ENCODE measurements at regions not wholly inside any gene's neighbourhood (a gene's known extent, or its start where the extent isn't known, plus 50 kb on each side); places are given as distances from the start of the nearest gene placed in this dataset.

DNA sequence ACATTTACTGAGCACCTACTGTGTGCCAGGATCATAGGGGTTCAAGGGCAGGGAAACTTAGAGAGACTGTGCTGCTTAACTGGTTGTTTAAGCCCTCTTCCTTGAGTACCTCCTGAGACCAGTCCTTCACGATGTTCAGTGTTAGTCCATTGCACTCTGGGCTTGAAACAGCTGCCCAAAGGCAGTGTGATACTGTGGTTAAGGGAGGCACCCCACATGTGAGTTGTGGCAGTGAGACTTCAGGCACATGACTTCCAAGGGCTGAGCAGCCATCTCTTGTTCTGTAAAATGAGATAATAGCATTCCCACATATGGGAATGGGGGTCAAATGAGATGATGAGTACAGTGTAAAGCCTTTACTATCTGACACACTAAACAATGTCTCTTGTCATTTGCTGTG, 75.1 kb downstream of the LINGO1 start:
- no peaks in the 10 kb centered on the region for H3K36me3 ChIP-seq (ENCODE audit: insufficient read depth, low read length)
- TF ChIP-seq EZH2 (IDR thresholded peaks at IDR 0.05) (no peak), FOXP2 (optimal IDR thresholded peaks at IDR 0.05; ENCODE audit: control extremely low read depth, extremely low read length, insufficient read depth) (no peak), POLR2AphosphoS5 (IDR thresholded peaks at IDR 0.05; ENCODE audit: borderline replicate concordance, low read depth, low read length) (no peak)
- no peak overlapping the region for H3K9ac ChIP-seq (ENCODE audit: insufficient read length)
- H3K9me3 ChIP-seq (ENCODE audit: low read depth, low read length), result no peaks in the 10 kb centered on the region
- no peak overlapping the region for H3K4me3 ChIP-seq
- no peak for DNase-seq (ENCODE audit: low read depth, low spot score)
- H3K27ac ChIP-seq, result no peak overlapping the region

DNA sequence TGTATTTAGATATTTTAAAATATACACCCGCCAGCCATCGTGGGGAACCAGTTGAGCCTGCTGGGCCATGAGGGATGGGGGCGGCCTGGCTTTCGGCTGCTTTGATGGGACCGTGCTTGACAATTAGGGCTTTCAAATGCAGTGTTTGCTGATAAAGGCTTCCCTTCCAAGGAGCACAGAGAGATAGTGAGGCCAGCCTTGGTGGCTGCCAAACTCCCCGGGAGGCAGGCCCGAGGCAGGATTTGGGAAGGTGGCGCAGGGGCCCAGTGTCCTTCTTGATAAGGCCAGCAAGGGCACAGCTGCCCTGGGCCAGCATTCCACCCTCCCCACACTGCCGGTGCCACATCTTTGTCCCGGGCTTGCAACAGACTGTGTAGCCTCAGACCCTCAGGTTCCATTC, 75.6 kb downstream of the LINGO1 start:
- Histone ChIP-seq H3K9ac (ENCODE audit: insufficient read length) (no peak overlapping the region), H3K4me3 (no peak overlapping the region), H3K9me3 (ENCODE audit: low read depth, low read length) (no peaks in the 10 kb centered on the region), H3K27ac (no peak overlapping the region), H3K36me3 (ENCODE audit: insufficient read depth, low read length) (no peaks in the 10 kb centered on the region)
- TF ChIP-seq FOXP2 (optimal IDR thresholded peaks at IDR 0.05; ENCODE audit: control extremely low read depth, extremely low read length, insufficient read depth) (no peak), EZH2 (IDR thresholded peaks at IDR 0.05) (no peak), POLR2AphosphoS5 (IDR thresholded peaks at IDR 0.05; ENCODE audit: borderline replicate concordance, low read depth, low read length) (no peak)
- DNase-seq (ENCODE audit: low read depth, low spot score), result no peak

DNA sequence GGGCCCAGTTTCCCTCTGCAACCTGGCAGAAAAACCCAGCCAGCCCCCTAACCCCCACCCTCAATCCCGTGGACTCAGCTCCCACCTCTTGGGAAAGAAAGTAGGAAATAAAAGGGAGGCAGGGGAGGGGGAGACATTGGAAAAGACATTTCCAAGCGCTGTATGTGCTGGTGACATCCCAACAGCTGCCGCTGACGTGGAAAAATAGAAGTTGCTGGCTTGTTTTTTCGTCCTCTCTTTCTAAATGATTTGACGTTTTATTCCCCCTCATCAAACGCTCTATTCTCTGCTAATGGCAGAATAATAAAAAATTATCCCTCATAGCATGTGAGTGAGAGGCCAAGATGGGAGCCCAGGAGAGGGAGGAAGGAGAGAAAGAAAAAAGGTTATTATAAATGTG, 76.1 kb downstream of the LINGO1 start:
- H3K9ac ChIP-seq (ENCODE audit: insufficient read length), result no peak overlapping the region
- DNase-seq (ENCODE audit: low read depth, low spot score), result no peak
- H3K9me3 ChIP-seq (ENCODE audit: low read depth, low read length), result no peaks in the 10 kb centered on the region
- no peaks in the 10 kb centered on the region for H3K36me3 ChIP-seq (ENCODE audit: insufficient read depth, low read length)
- TF ChIP-seq POLR2AphosphoS5 (IDR thresholded peaks at IDR 0.05; ENCODE audit: borderline replicate concordance, low read depth, low read length) (no peak), EZH2 (IDR thresholded peaks at IDR 0.05) (no peak), FOXP2 (optimal IDR thresholded peaks at IDR 0.05; ENCODE audit: control extremely low read depth, extremely low read length, insufficient read depth) (no peak)
- H3K27ac ChIP-seq, result no peak overlapping the region
- H3K4me3 ChIP-seq, result no peak overlapping the region

DNA sequence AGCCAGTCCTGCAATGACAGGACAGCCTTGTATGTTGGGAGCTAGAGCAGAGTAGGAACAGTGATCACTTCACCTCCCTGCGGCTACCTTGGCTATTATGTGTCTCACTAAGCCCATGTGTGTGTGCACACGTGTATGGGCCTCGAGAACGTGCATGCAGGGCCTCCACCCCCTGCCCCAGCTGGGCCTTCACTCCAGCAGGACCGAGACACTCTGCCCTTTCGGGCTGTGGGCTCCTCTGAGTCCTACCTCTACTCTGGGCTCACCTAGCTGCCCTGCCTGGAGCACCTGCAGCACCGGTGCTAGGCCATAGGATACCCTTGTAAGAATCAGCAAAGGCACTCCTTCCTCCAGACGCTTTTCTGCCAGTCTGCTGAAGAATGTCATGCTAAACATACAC, 77.5 kb downstream of the LINGO1 start:
- Histone ChIP-seq H3K36me3 (ENCODE audit: insufficient read depth, low read length) (no peaks in the 10 kb centered on the region), H3K9me3 (ENCODE audit: low read depth, low read length) (no peaks in the 10 kb centered on the region), H3K27ac (no peak overlapping the region), H3K4me3 (no peak overlapping the region), H3K9ac (ENCODE audit: insufficient read length) (no peak overlapping the region)
- TF ChIP-seq FOXP2 (optimal IDR thresholded peaks at IDR 0.05; ENCODE audit: control extremely low read depth, extremely low read length, insufficient read depth) (no peak), POLR2AphosphoS5 (IDR thresholded peaks at IDR 0.05; ENCODE audit: borderline replicate concordance, low read depth, low read length) (no peak), EZH2 (IDR thresholded peaks at IDR 0.05) (no peak)
- no peak for DNase-seq (ENCODE audit: low read depth, low spot score)

DNA sequence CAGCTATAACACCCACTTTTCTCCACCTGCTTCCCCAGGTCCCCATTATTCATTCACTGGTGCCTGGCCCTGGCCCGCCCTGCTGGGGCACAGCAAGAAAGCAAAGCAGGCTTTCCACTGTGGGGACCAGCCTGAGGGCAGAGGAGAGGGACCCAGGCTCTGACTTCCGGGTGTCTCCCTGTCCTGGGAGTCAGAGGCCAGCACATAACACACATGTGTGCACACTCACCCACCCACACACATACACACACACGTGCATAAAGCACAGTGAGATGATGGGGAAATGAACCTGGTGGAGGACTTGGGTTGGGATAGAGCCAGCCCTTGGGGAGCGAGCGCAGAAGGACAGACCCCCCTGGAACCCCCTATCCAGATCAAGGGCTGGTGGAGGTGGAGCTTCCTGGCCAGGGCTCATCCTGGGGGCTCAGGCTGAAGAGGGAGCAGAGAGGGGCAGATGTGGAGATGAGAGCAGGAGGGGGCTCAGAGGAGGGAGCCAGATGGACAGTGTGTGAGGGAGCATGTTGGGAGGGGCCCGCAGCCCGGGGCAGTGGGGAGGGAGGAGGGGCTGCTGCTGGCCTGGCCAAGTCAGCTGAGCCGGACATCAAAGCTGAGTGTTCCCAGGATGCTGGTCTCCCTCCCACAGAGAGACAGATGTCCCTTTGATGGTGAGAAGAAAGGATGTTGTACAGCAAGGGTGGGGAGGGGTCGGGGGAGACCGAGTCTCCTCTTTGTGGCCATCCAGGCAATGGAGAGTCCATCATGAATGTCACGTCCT, 78.2 kb downstream of the LINGO1 start:
- no peak overlapping the region for H3K9ac ChIP-seq (ENCODE audit: insufficient read length)
- no peak for DNase-seq (ENCODE audit: low read depth, low spot score)
- no peak overlapping the region for H3K4me3 ChIP-seq
- H3K9me3 ChIP-seq (ENCODE audit: low read depth, low read length), result no peaks in the 10 kb centered on the region
- TF ChIP-seq POLR2AphosphoS5 (IDR thresholded peaks at IDR 0.05; ENCODE audit: borderline replicate concordance, low read depth, low read length), result no peak
- TF ChIP-seq FOXP2 (optimal IDR thresholded peaks at IDR 0.05; ENCODE audit: control extremely low read depth, extremely low read length, insufficient read depth), result no peak
- TF ChIP-seq EZH2 (IDR thresholded peaks at IDR 0.05), result no peak
- H3K36me3 ChIP-seq (ENCODE audit: insufficient read depth, low read length), result no peaks in the 10 kb centered on the region
- no peak overlapping the region for H3K27ac ChIP-seq

DNA sequence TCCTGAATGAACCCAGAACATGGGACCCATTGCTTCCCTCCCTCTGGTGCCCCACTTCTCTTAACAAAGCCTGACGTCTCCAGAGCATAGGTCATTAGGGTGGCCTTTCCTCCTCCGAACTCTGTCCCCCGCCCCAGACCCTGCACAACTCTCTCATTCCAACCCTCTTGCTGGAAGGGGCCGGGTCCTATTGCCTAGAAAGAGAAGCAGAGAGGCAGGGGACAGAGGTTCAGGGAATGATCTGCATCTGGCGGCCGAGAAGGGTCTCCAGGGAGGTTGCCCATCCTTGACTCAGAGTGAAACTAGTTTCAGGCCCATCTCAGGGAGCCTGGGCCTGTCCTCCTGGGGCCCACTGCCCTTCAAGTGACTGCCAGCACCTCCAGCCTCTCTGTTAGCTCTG, 79.0 kb downstream of the LINGO1 start:
- TF ChIP-seq EZH2 (IDR thresholded peaks at IDR 0.05), result no peak
- Histone ChIP-seq H3K4me3 (no peak overlapping the region), H3K9ac (ENCODE audit: insufficient read length) (no peak overlapping the region), H3K36me3 (ENCODE audit: insufficient read depth, low read length) (no peaks in the 10 kb centered on the region), H3K9me3 (ENCODE audit: low read depth, low read length) (no peaks in the 10 kb centered on the region), H3K27ac (no peak overlapping the region)
- DNase-seq (ENCODE audit: low read depth, low spot score), result no peak

DNA sequence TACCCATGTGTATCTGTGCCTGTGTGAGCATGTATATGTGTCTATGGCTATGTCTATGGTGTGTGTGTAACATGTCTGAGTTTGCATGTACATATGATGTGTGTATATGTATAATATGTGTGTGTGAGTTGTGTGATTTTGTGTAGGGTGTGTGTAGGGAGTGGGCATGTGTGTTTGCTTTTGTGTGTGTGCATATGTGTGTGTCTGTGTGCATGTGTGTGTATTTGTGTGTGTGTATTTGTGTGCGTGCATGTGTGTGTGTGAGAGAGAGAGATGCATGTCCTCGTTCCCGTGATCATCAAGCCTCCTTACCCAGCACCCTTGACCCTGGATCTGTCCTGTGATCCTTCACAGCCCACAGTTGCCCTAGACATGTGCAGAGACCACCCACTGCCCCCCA, 79.5 kb downstream of the LINGO1 start:
- no peaks in the 10 kb centered on the region for H3K9me3 ChIP-seq (ENCODE audit: low read depth, low read length)
- no peak for DNase-seq (ENCODE audit: low read depth, low spot score)
- H3K27ac ChIP-seq, result no peak overlapping the region
- TF ChIP-seq EZH2 (IDR thresholded peaks at IDR 0.05) (no peak), POLR2AphosphoS5 (IDR thresholded peaks at IDR 0.05; ENCODE audit: borderline replicate concordance, low read depth, low read length) (no peak), FOXP2 (optimal IDR thresholded peaks at IDR 0.05; ENCODE audit: control extremely low read depth, extremely low read length, insufficient read depth) (no peak)
- H3K36me3 ChIP-seq (ENCODE audit: insufficient read depth, low read length), result no peaks in the 10 kb centered on the region
- H3K4me3 ChIP-seq, result no peak overlapping the region
- no peak overlapping the region for H3K9ac ChIP-seq (ENCODE audit: insufficient read length)

DNA sequence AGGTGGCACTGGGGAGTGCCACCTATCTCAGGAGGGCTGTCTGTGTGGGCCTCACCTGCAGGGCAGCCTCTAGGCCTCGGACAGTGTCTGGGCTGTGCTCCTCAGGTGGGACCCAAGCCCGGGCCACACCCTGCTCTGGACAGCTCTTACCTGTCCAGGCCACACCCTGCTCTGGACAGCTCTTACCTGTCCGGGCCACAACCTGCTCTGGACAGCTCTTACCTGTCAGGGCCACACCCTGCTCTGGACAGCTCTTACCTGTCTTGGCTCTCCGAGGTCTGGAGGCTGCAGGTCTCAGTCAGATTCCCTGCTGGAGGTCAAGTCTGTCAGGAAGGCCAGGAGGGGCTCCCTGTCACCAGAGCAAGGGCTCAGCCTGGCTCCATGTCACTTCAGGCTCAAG, 80.6 kb downstream of the LINGO1 start:
- Histone ChIP-seq H3K36me3 (ENCODE audit: insufficient read depth, low read length) (no peaks in the 10 kb centered on the region), H3K4me3 (no peak overlapping the region), H3K9me3 (ENCODE audit: low read depth, low read length) (no peaks in the 10 kb centered on the region), H3K9ac (ENCODE audit: insufficient read length) (no peak overlapping the region), H3K27ac (no peak overlapping the region)
- TF ChIP-seq POLR2AphosphoS5 (IDR thresholded peaks at IDR 0.05; ENCODE audit: borderline replicate concordance, low read depth, low read length) (no peak), EZH2 (IDR thresholded peaks at IDR 0.05) (no peak), FOXP2 (optimal IDR thresholded peaks at IDR 0.05; ENCODE audit: control extremely low read depth, extremely low read length, insufficient read depth) (no peak)
- no peak for DNase-seq (ENCODE audit: low read depth, low spot score)
